NCI-H774 (cell line): ENCODE measurements at regions not wholly inside any gene's neighbourhood (a gene's known extent, or its start where the extent isn't known, plus 50 kb on each side); places are given as distances from the start of the nearest gene placed in this dataset.

ENCODE experiments used
- DNase-seq: peaks from one replicate; lab custom pipeline; 2025; lab: John Stamatoyannopoulos, UW

GRCh38 chr10:131563411-131563810 lies 251.9 kb upstream of the TCERG1L start:
- DNase-seq = no peak

- no peak for DNase-seq
These were observed 256.0 kb upstream of the TCERG1L start for GRCh38 chr10:131567279-131568162.

DNA sequence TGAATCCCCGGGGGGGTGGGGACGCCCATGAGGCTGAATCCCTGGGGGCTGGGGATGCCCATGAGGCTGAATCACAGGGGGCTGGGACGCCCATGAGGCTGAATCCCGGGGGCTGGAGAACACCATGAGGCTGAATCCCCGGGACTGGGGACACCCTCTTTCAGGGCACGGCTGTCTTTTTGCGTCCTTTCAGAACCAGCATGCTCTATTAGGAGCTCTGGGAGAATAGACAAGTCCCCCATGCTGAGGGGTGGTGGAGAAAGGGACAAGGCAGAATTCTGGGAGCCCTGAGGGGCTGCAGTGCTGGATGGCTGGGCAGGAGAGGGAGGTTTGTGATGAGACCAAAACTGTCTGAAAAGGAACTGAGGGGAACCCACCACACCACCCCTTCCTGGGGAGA lies 257.3 kb upstream of the TCERG1L start:
- DNase-seq = no peak

GRCh38 chr10:131569851-131570715 lies 258.6 kb upstream of the TCERG1L start:
- DNase-seq = no peak

GRCh38 chr10:131570716-131571307 lies 259.3 kb upstream of the TCERG1L start:
- no peak for DNase-seq

DNA sequence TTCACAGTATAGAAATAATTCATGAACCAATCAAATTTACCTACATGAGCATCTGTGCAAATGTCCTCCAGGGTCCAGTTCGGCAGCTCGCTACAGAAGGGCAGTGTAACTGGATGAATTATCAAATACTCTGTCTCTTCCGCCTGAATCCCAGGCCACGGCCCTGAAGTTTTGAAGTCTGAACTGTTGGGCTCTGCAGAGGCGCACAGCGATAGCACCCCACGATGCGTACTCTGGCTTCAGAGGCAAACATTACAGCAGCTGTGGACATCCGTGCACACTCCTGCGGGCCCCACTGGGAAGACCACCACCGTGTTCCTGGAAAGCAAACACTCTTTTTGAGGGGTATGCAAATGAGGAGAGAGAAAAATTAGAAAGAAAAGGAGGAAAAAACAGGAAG lies 259.8 kb upstream of the TCERG1L start:
- DNase-seq = no peak

- no peak for DNase-seq
These were observed 260.3 kb upstream of the TCERG1L start for GRCh38 chr10:131571865-131572264.

DNA sequence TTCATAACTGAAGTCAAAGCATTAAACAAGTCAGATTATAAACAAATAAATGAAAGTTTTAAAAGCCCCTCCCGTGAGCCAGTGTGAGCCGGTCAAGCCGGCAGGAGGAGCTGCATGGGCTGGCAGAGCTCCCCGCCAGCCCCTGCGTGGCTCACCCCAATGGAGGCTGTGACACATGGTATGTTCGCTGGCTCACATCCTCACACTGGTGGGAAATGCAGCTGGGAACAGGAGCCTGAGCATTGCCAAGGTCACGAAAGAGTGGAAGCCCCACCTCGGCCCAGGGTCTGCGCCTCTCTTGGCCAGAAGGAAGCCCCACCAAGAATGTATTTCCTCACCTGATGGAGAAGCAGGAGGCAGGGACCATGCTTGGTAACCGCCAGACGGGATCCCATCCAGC lies 261.7 kb upstream of the TCERG1L start:
- no peak for DNase-seq

GRCh38 chr10:131573707-131574106 lies 262.2 kb upstream of the TCERG1L start:
- DNase-seq = no peak

DNA sequence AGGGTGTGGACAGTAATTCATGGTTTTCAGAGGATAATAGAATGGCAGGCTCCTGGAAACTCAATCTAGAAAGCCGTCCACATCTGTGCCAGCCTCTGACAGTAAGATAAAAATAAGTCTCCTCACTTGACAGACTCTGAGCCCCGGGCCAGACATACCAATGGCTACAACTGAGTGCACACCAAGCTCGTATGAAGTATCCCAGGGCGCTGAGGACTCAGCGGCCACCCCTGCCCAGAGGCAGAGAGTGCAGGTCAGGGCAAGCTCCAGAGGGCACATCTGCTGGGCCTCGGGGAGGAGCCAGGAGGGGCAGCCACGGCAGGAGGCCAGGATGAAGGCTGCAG lies 262.8 kb upstream of the TCERG1L start:
- no peak for DNase-seq

GRCh38 chr10:131574707-131575430 lies 263.3 kb upstream of the TCERG1L start:
- no peak for DNase-seq

GRCh38 chr10:131575877-131576276 lies 264.4 kb upstream of the TCERG1L start:
- DNase-seq = no peak

DNA sequence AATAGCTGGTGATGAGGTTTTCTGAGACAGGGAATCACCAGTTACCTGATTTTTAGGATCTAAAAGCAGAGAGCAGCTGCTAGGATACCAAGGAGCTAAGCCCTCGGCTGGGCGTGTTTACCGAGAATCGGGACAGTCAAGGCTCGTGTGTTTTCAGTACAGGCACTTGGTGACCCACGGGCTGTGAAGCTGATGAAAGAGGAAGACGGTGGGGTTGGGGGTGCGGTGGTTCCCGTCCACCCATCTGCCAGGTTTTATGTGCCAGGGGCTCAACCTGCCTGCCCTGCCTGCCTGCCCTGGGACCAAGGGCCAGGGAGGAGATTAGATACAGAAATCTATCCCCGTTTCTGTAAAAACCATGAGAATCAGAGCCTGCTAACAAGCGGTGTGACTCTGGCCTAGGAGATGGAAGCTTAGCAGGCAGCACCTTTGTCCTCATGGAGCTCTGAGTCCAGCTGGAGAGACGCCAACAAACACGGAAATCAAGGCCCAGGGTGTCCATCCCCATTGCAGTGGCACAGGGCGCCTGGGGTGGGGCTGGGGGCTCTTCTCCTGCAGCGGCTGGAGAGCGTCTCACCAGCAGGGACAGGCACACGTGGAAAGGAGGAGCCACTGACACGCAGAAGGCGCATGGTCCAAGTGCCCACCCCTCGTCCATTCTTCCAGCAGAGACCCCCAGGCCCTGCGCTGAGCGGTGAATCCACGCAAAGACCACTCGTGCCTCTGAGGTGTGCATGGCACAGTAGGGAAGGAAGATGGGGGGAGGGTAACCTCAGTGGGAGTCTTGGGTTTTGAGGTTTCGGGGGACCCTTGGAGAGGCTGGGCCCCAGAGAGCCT lies 265.0 kb upstream of the TCERG1L start:
- DNase-seq = no peak

GRCh38 chr10:131577178-131577555 lies 265.6 kb upstream of the TCERG1L start:
- DNase-seq = no peak

GRCh38 chr10:131577786-131578471 lies 266.4 kb upstream of the TCERG1L start:
- DNase-seq = no peak

GRCh38 chr10:131578472-131578970 lies 267.0 kb upstream of the TCERG1L start:
- no peak for DNase-seq

- DNase-seq = no peak
These were observed 267.9 kb upstream of the TCERG1L start for GRCh38 chr10:131579251-131580071.

DNA sequence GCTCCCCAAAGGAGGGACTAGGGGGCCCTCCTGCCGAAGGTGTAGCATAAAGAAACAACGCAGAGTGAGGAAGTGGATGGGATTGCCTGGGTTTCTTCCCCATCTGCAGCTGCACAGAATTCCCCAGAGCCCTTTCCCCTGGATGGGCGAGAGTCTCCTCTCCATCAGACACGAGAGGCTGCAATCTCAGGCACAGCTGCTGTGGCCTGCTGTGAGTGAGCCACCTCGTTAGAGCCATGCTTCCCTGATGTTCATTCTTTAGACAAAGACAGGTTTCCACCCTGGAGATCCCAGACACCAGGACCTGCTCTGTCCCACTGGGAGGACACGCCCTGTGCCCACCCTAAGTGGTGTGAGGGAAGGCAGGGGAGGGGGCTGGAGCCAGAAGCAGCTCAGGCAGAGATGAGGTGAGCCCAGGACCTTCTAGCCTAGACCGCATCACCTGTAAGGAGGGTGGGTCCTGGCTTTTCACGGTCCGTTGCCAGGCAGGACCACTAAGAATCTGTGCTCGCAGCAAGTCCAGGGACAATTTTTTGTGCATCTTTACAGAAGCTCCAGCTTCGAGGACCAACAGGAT lies 268.6 kb upstream of the TCERG1L start:
- DNase-seq = no peak

DNA sequence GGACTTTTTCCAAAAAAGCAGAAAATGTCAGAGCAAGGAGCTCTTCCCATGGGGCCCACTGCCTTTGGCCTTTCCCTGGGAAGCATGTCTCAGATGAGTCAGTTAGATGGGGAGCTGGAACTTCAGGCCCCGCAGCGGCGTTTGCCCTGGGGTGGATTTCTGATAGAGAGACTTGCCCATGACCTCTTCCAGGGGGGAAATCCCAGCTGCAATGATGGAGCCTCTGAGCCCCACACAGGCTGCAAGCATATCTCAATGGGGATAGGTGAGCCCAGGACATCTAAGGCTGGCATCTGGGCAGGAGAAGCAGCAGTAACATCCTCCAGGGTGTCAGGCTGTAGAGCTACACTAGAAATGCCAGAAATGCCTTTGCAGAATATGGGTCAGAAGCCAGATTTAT lies 269.2 kb upstream of the TCERG1L start:
- DNase-seq = no peak
